SH-SY5Y (cell line): ENCODE measurements at regions not wholly inside any gene's neighbourhood (a gene's known extent, or its start where the extent isn't known, plus 50 kb on each side); places are given as distances from the start of the nearest gene placed in this dataset.

Experiments
- GATA2 ChIP-seq: IDR thresholded peaks from 2 replicates; pipeline ENCODE4 v1.6.1; 2011; ENCODE audit warnings: mild to moderate bottlenecking, low read depth, low read length
- GATA3 ChIP-seq: IDR thresholded peaks from 2 replicates; pipeline ENCODE4 v1.6.1; 2011; ENCODE audit warnings: low read depth, mild to moderate bottlenecking, low read length, moderate library complexity

DNA sequence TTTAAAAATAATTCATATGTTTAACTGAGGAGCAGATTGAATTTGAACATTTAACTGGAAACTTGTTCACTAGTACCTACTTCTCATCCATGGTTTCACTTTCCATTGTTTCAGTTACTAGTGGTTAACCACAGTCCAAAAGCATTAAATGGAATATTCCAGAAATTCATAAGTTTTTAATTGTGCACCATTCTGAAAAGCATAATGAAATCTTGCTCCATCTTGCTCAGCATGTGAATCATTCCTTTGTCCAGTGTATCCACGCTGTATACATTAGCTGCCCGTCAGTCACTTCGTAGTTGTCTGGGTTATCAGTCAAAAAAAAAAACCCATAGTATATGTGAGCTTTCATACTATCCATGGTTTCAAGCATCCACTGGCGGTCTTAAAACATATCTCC is 217.6 kb downstream of the TPRG1 start:
- TF ChIP-seq GATA3 (no peak), GATA2 (no peak)
